Endothelial cell of umbilical vein (primary cell): ENCODE measurements at regions not wholly inside any gene's neighbourhood (a gene's known extent, or its start where the extent isn't known, plus 50 kb on each side); places are given as distances from the start of the nearest gene placed in this dataset.
A peak's percentile ranks its signal among the peaks of the same experiment; 100 is the strongest.

Source experiments
- BruUV-seq: library from RNA; stranded (reverse); fragments of 400-500 nt; replicated peaks from 2 replicates; lab custom pipeline; 2021; lab: Mats Ljungman, UMichigan
- CTCF ChIA-PET: fragments of 300-600, 350-600 bp; sonication (Branson Sonifier 250); formaldehyde crosslinking; loops from one replicate; lab custom pipeline; 2021; ENCODE audit warnings: antibody characterized with exemption, inconsistent platforms; lab: Charles Lee
- POLR2A ChIA-PET: fragments of 300-600, 350-600 bp; sonication (Branson Sonifier 250); formaldehyde crosslinking; loops from one replicate; lab custom pipeline; 2021; ENCODE audit warnings: antibody characterized with exemption, inconsistent platforms; lab: Charles Lee
- DNase-seq: peaks from one replicate; pipeline ENCODE4 v3.0.0-alpha.2; 2011; ENCODE audit warnings: low read depth, low spot score
- FAIRE-seq: peaks from 2 replicates; lab custom pipeline; 2011; peaks lifted over from hg19 to GRCh38; lab: Jason Lieb, UNC
- H2AFZ ChIP-seq: 2 replicates; pipeline ENCODE4 v1.6.0; 2012; ENCODE audit warnings: low read depth, low read length, control low read depth, inconsistent platforms
- H3K27ac ChIP-seq: 2 replicates; pipeline ENCODE4 v1.5.1; 2011; ENCODE audit warnings: low read depth, mild to moderate bottlenecking, control low read depth, low read length, moderate library complexity; ENCODE audit not compliant: insufficient read depth
- H3K27me3 ChIP-seq, 2 experiments: 2 replicates each; pipeline versions ENCODE4 v1.6.0 to v1.6.1; 2011; ENCODE audit warnings: low read length in 2 of 2, mixed read lengths in 1 of 2; ENCODE audit not compliant: control insufficient read depth in 2 of 2, insufficient read depth in 2 of 2
- H3K36me3 ChIP-seq, 2 experiments: 2 replicates in 1 of 2; 3 replicates in 1 of 2; pipeline ENCODE4 v1.5.1; 2011; ENCODE audit warnings: low read length in 2 of 2, mild to moderate bottlenecking in 1 of 2, moderate library complexity in 1 of 2; ENCODE audit not compliant: control insufficient read depth in 2 of 2, insufficient read depth in 2 of 2; ENCODE audit errors: extremely low read depth in 1 of 2
- H3K4me1 ChIP-seq: 3 replicates; pipeline ENCODE4 v1.5.1; 2011; ENCODE audit warnings: mild to moderate bottlenecking, low read length; ENCODE audit not compliant: control insufficient read depth, insufficient read depth; ENCODE audit errors: extremely low read depth
- H3K4me2 ChIP-seq: 2 replicates; pipeline ENCODE4 v1.6.1; 2011; ENCODE audit warnings: low read length, control low read depth, mixed read lengths; ENCODE audit not compliant: insufficient read depth
- H3K4me3 ChIP-seq, 3 experiments: fragments of 200-600 bp in 1 of 3; sonication (generic), shearing (Covaris generic) in 1 of 3; replicated peaks in 1 of 3; 2 replicates each; pipeline ENCODE4 v1.5.1; 2011 to 2016; ENCODE audit warnings: control low read depth in 3 of 3, low read length in 3 of 3, mild to moderate bottlenecking in 2 of 3, inconsistent platforms in 1 of 3, low read depth in 1 of 3, moderate library complexity in 1 of 3; ENCODE audit not compliant: insufficient read depth in 1 of 3
- H3K79me2 ChIP-seq: 2 replicates; pipeline ENCODE4 v1.6.0; 2012; ENCODE audit warnings: low read length, inconsistent platforms; ENCODE audit not compliant: control insufficient read depth, insufficient read depth
- H3K9ac ChIP-seq: replicated peaks from 2 replicates; pipeline ENCODE3; 2011; ENCODE audit warnings: low read length, control low read depth; ENCODE audit not compliant: insufficient read depth; ENCODE audit errors: extremely low read depth
- H3K9me1 ChIP-seq: replicated peaks from 3 replicates; pipeline ENCODE4 v1.6.0; 2011; ENCODE audit warnings: mild to moderate bottlenecking, low read length; ENCODE audit not compliant: control insufficient read depth, insufficient read depth; ENCODE audit errors: extremely low read depth
- H3K9me3 ChIP-seq: replicated peaks from 2 replicates; pipeline ENCODE4 v1.5.1; 2012; ENCODE audit warnings: low read length, inconsistent platforms; ENCODE audit not compliant: control insufficient read depth, insufficient read depth
- H4K20me1 ChIP-seq: replicated peaks from 2 replicates; pipeline ENCODE3; 2011; ENCODE audit warnings: mild to moderate bottlenecking, low read length; ENCODE audit not compliant: control insufficient read depth, insufficient read depth; ENCODE audit errors: extremely low read depth
- EZH2 ChIP-seq: IDR thresholded peaks from 2 replicates; pipeline ENCODE4 v1.6.1; 2012; ENCODE audit warnings: borderline replicate concordance, low read depth, mild to moderate bottlenecking, moderate library complexity, low read length, inconsistent platforms; ENCODE audit not compliant: severe bottlenecking
- FOS ChIP-seq: IDR thresholded peaks from 2 replicates; pipeline ENCODE4 v1.6.1; 2011; ENCODE audit warnings: mild to moderate bottlenecking, low read length, moderate library complexity, borderline replicate concordance; ENCODE audit not compliant: insufficient read depth
- GATA2 ChIP-seq: IDR thresholded peaks from 2 replicates; pipeline ENCODE4 v1.7.0; 2011; ENCODE audit warnings: low read depth, mild to moderate bottlenecking, moderate library complexity, mixed read lengths, low read length; ENCODE audit not compliant: insufficient read length, insufficient read depth
- JUN ChIP-seq: IDR thresholded peaks from 2 replicates; pipeline ENCODE4 v1.6.1; 2011; ENCODE audit warnings: borderline replicate concordance, low read depth; ENCODE audit not compliant: insufficient read length, insufficient read depth
- MYC ChIP-seq: IDR thresholded peaks from one replicate; pipeline ENCODE4 v1.6.1; 2011; ENCODE audit warnings: mild to moderate bottlenecking, low read depth, low read length
- POLR2A ChIP-seq: IDR thresholded peaks from 2 replicates; pipeline ENCODE4 v1.6.1; 2012; ENCODE audit warnings: low read depth, mild to moderate bottlenecking, control low read depth, low read length
- POLR2AphosphoS5 ChIP-seq: IDR thresholded peaks from 2 replicates; pipeline ENCODE4 v1.6.1; 2012; ENCODE audit warnings: low read depth, mild to moderate bottlenecking, control low read depth, low read length, moderate library complexity; ENCODE audit not compliant: insufficient read depth
- dilution Hi-C: fragments of 300-500 bp; cut with MboI; formaldehyde crosslinking; loops from one replicate; pipeline ENCODE4 v1.15.0; 2019; ENCODE audit warnings: low sequenced_read_pairs; ENCODE audit not compliant: extremely low pct_ligation_motif_present
- intact Hi-C: fragments of 100-400 bp; cut with micrococcal nuclease; formaldehyde crosslinking; loops from one replicate; pipeline ENCODE4 v1.10.0; 2022
- TF ChIP-seq, protein P1 (sequence below): IDR thresholded peaks from 2 replicates; pipeline ENCODE4 v1.6.1; 2011; ENCODE audit not compliant: insufficient read depth, insufficient read length
- TF ChIP-seq, protein P2 (sequence below), 2 donors: IDR thresholded peaks; 1 replicate in 1 of 2; 2 replicates in 1 of 2; pipeline ENCODE4 v1.5.1; 2011; ENCODE audit warnings: low read length in 2 of 2, mild to moderate bottlenecking in 2 of 2, moderate library complexity in 2 of 2, control low read depth in 1 of 2, inconsistent platforms in 1 of 2, low read depth in 1 of 2; ENCODE audit not compliant: insufficient read depth in 1 of 2; ENCODE audit errors: extremely low read depth in 1 of 2

DNA sequence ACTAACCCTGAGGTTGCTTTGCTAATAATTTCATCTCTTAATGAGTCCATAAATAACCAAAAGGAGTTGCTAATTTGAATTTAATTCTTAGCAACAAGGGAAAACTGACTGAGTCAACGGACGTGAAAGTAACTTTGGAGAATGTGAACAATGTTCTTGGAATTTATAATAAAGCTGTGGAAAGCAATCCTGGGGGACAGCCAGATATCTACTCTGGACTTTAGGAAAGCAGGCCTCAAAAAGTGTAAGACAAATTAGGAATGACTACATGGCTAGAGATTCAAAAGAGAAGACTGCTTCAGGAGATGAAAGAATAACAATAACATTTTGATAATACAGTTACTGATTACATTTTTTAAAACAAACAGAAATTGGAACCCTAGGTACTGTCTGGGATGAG is 318.4 kb upstream of the COL8A1 start:
- ChIA-PET CTCF (interaction anchor here (0.7 to 0.8 kb wide), 3 partner anchors 16 to 66 kb away, joined by 3 read pairs; no protein-coding TSS in a partner anchor), POLR2A (interaction anchor here (0.6 kb wide), 1 partner anchor 183 kb away, joined by 3 read pairs; no protein-coding TSS in a partner anchor)
- H3K27me3 ChIP-seq, result no peaks in the 10 kb centered on the region
- H3K4me3 ChIP-seq, result no peak overlapping the region
- TF ChIP-seq FOS, result peak; percentile 50
- TF ChIP-seq, protein P1, sequence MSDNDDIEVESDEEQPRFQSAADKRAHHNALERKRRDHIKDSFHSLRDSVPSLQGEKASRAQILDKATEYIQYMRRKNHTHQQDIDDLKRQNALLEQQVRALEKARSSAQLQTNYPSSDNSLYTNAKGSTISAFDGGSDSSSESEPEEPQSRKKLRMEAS, result no peak
- TF ChIP-seq JUN, result peak; percentile 40
- peak; percentile 36 for TF ChIP-seq POLR2AphosphoS5
- dilution Hi-C loops, result no loop called here
- peak overlapping the region; percentile 39 for H3K9ac ChIP-seq
- no peaks in the 10 kb centered on the region for H3K9me3 ChIP-seq
- intact Hi-C loops, result loop anchor here (5.0 kb wide), 1 partner anchor 193 kb away; no protein-coding TSS in a partner anchor
- peak; percentile 67 for FAIRE-seq
- H3K9me1 ChIP-seq, result no peaks in the 10 kb centered on the region
- no peaks in the 10 kb centered on the region for H3K36me3 ChIP-seq
- BruUV-seq, result no TSS peak
- H3K27ac ChIP-seq, result peak overlapping the region; percentile 91
- peak overlapping the region; percentile 25 for H3K4me2 ChIP-seq
- peak; percentile 87 for DNase-seq
- peak overlapping the region; percentile 47 for H2AFZ ChIP-seq
- H3K79me2 ChIP-seq, result no peaks in the 10 kb centered on the region
- H4K20me1 ChIP-seq, result no peaks in the 10 kb centered on the region
- H3K4me1 ChIP-seq, result peaks cover 30% of the 10 kb centered on the region

DNA sequence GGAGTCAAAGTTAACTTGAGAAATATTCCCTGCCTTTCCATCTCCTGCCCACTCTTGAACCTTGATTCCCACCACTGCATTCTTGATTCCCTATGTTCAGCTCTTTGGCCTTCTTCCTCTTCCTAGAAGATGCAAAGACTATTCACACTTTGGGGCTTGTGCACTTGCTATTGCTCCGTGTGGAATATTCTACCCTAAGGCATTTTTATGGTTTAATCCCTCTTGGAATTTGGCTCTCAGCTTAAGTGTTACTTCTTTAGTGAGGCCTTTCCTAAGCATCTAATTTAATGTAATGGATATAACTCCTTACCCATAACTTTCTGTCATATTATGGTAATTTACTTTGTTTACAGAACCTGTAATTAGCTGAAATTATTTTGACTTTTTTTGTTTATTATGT is 318.9 kb upstream of the COL8A1 start:
- Histone ChIP-seq H3K4me3 (no peak overlapping the region), H3K9me1 (no peaks in the 10 kb centered on the region), H3K9ac (peak overlapping the region; percentile 39), H4K20me1 (no peaks in the 10 kb centered on the region), H3K4me2 (peak overlapping the region; percentile 25), H2AFZ (peak overlapping the region; percentile 47), H3K79me2 (no peaks in the 10 kb centered on the region), H3K27ac (peak overlapping the region; percentile 91), H3K4me1 (peaks cover 30% of the 10 kb centered on the region), H3K9me3 (no peaks in the 10 kb centered on the region), H3K27me3 (no peaks in the 10 kb centered on the region), H3K36me3 (no peaks in the 10 kb centered on the region)
- POLR2A ChIA-PET, result no interaction called here
- intact Hi-C loops (loop anchor here (5.0 kb wide), 1 partner anchor 192 kb away; no protein-coding TSS in a partner anchor), dilution Hi-C loops (no loop called here)
- BruUV-seq, result TSS peak; percentile 93
- TF ChIP-seq EZH2 (no peak), FOS (no peak), MYC (no peak), JUN (no peak), POLR2AphosphoS5 (no peak), GATA2 (no peak), POLR2A (no peak)
- TF ChIP-seq, protein P2, sequence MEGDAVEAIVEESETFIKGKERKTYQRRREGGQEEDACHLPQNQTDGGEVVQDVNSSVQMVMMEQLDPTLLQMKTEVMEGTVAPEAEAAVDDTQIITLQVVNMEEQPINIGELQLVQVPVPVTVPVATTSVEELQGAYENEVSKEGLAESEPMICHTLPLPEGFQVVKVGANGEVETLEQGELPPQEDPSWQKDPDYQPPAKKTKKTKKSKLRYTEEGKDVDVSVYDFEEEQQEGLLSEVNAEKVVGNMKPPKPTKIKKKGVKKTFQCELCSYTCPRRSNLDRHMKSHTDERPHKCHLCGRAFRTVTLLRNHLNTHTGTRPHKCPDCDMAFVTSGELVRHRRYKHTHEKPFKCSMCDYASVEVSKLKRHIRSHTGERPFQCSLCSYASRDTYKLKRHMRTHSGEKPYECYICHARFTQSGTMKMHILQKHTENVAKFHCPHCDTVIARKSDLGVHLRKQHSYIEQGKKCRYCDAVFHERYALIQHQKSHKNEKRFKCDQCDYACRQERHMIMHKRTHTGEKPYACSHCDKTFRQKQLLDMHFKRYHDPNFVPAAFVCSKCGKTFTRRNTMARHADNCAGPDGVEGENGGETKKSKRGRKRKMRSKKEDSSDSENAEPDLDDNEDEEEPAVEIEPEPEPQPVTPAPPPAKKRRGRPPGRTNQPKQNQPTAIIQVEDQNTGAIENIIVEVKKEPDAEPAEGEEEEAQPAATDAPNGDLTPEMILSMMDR (IDR thresholded peaks at IDR 0.05; ENCODE audit: extremely low read depth in 1 of 2, insufficient read depth in 1 of 2, low read depth in 1 of 2, low read length in 2 of 2), result no peak
- TF ChIP-seq, protein P1, result no peak
- CTCF ChIA-PET, result interaction anchor here (0.7 kb wide), 1 partner anchor 25 kb away, joined by 3 read pairs; no protein-coding TSS in a partner anchor
- no peak for DNase-seq
- FAIRE-seq, result no peak
